Glomerular endothelial cell (primary cell): ENCODE measurements at regions not wholly inside any gene's neighbourhood (a gene's known extent, or its start where the extent isn't known, plus 50 kb on each side); places are given as distances from the start of the nearest gene placed in this dataset.
"Not testable (repeated sequence)": the region's sequence is repeated elsewhere in the genome, so short reads cannot be mapped to it uniquely, and the experiment has no call there.

Source experiments
- DNase-seq: peaks from one replicate; pipeline ENCODE4 v3.0.0-alpha.2; 2011; ENCODE audit warnings: low read depth, low spot score; ENCODE audit errors: extremely low read depth

GRCh38 chr7:68820321-68820720, 778.0 kb upstream of the AUTS2 start:
- no peak for DNase-seq

- DNase-seq: no peak
These were observed 776.4 kb upstream of the AUTS2 start for GRCh38 chr7:68821846-68822245.

- no peak for DNase-seq
These were observed 774.1 kb upstream of the AUTS2 start for GRCh38 chr7:68823996-68824780.

- no peak for DNase-seq
These were observed 769.7 kb upstream of the AUTS2 start for GRCh38 chr7:68828575-68828974.

- DNase-seq: no peak
These were observed 764.9 kb upstream of the AUTS2 start for GRCh38 chr7:68833422-68833821.

- DNase-seq: no peak
These were observed 759.3 kb upstream of the AUTS2 start for GRCh38 chr7:68839014-68839413.

GRCh38 chr7:68840991-68841390, 757.3 kb upstream of the AUTS2 start:
- no peak for DNase-seq

- DNase-seq: not testable (repeated sequence)
These were observed 754.3 kb upstream of the AUTS2 start for GRCh38 chr7:68843985-68844384.

- DNase-seq: no peak
These were observed 751.4 kb upstream of the AUTS2 start for GRCh38 chr7:68846811-68847325.

GRCh38 chr7:68853254-68853653, 745.0 kb upstream of the AUTS2 start:
- no peak for DNase-seq

GRCh38 chr7:68857571-68857970, 740.7 kb upstream of the AUTS2 start:
- no peak for DNase-seq

GRCh38 chr7:68858497-68858896, 739.8 kb upstream of the AUTS2 start:
- DNase-seq: no peak

GRCh38 chr7:68861171-68861570, 737.1 kb upstream of the AUTS2 start:
- no peak for DNase-seq

- no peak for DNase-seq
These were observed 736.0 kb upstream of the AUTS2 start for GRCh38 chr7:68862261-68862660.

- no peak for DNase-seq
These were observed 735.5 kb upstream of the AUTS2 start for GRCh38 chr7:68862736-68863135.

GRCh38 chr7:68865351-68866199, 732.7 kb upstream of the AUTS2 start:
- no peak for DNase-seq

GRCh38 chr7:68866200-68866570, 732.1 kb upstream of the AUTS2 start:
- no peak for DNase-seq

- not testable (repeated sequence) for DNase-seq
These were observed 731.6 kb upstream of the AUTS2 start for GRCh38 chr7:68866721-68867120.

- no peak for DNase-seq
These were observed 729.3 kb upstream of the AUTS2 start for GRCh38 chr7:68868978-68869377.

GRCh38 chr7:68873616-68874015, 724.7 kb upstream of the AUTS2 start:
- DNase-seq: no peak

GRCh38 chr7:68875857-68876256, 722.4 kb upstream of the AUTS2 start:
- DNase-seq: no peak

GRCh38 chr7:68887116-68887515, 711.2 kb upstream of the AUTS2 start:
- DNase-seq: not testable (repeated sequence)
